Gastroesophageal sphincter (tissue), 3 donors: ENCODE measurements at regions not wholly inside any gene's neighbourhood (a gene's known extent, or its start where the extent isn't known, plus 50 kb on each side); places are given as distances from the start of the nearest gene placed in this dataset.

Experiments
- EP300 ChIP-seq: sonication (generic); formaldehyde crosslinking; IDR thresholded peaks from one replicate; pipeline ENCODE4 v1.6.1; 2017; ENCODE audit warnings: antibody characterized with exemption, mild to moderate bottlenecking
- TF ChIP-seq, protein P1 (sequence below), 4 experiments: fragments of 200-600 bp in 2 of 4; fragments of 450-650 bp in 2 of 4; sonication (generic) in 1 of 4; IDR thresholded peaks; one replicate each; pipeline ENCODE4 v1.5.1; 2017 to 2019; ENCODE audit warnings: antibody characterized with exemption in 4 of 4, mild to moderate bottlenecking in 2 of 4, moderate library complexity in 2 of 4

DNA sequence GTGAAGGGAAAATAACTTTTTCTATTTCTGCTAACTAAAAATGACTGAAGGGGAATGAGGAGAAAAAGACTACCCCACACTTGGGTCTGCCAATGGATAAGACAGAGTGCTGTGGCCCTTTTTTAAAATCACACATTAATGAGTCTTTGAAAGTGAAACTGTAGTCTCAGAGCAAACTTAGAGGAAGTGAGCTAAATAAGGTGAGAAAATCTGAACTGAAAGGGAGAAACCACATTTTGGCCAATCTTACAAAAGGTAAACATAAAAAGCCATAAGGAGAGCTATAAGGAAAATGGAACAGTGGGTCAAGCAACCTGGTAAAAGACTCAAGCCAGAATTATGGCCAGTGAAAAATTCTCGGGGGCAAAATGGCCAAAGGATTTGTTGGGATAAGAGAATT is 755.1 kb upstream of the IGFBP7 start:
- TF ChIP-seq, protein P1, sequence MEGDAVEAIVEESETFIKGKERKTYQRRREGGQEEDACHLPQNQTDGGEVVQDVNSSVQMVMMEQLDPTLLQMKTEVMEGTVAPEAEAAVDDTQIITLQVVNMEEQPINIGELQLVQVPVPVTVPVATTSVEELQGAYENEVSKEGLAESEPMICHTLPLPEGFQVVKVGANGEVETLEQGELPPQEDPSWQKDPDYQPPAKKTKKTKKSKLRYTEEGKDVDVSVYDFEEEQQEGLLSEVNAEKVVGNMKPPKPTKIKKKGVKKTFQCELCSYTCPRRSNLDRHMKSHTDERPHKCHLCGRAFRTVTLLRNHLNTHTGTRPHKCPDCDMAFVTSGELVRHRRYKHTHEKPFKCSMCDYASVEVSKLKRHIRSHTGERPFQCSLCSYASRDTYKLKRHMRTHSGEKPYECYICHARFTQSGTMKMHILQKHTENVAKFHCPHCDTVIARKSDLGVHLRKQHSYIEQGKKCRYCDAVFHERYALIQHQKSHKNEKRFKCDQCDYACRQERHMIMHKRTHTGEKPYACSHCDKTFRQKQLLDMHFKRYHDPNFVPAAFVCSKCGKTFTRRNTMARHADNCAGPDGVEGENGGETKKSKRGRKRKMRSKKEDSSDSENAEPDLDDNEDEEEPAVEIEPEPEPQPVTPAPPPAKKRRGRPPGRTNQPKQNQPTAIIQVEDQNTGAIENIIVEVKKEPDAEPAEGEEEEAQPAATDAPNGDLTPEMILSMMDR (IDR thresholded peaks at IDR 0.05), result no peak
- TF ChIP-seq EP300, result no peak
